ENCODE measurements at regions not wholly inside any gene's neighbourhood (a gene's known extent, or its start where the extent isn't known, plus 50 kb on each side); places are given as distances from the start of the nearest gene placed in this dataset.

GRCh38 chr11:92316106-92316809 lies 91.6 kb downstream of the FAT3 start:
- Histone ChIP-seq H2AFZ (ENCODE audit: low read depth, low read length) (no peak overlapping the region), H3K79me2 (replicated peaks; ENCODE audit: insufficient read depth, low read length) (no peaks in the 10 kb centered on the region), H3K9me2 (ENCODE audit: insufficient read depth, low read length) (no peaks in the 10 kb centered on the region), H3K27ac (ENCODE audit: low read length) (no peak overlapping the region), H4K20me1 (ENCODE audit: insufficient read depth) (no peaks in the 10 kb centered on the region), H3K4me2 (ENCODE audit: low read length) (no peak overlapping the region), H3K9me3 (ENCODE audit: low read length) (no peaks in the 10 kb centered on the region), H3K9ac (ENCODE audit: low read length) (no peak overlapping the region), H3K36me3 (ENCODE audit: insufficient read depth, low read length) (no peaks in the 10 kb centered on the region), H3F3A (ENCODE audit: insufficient read depth, low read length, poor library complexity, severe bottlenecking) (no peaks in the 10 kb centered on the region), H3K27me3 (ENCODE audit: insufficient read depth, low read depth, low read length) (no peaks in the 10 kb centered on the region), H3K4me3 (ENCODE audit: low read length) (no peak overlapping the region)
- TF ChIP-seq MXI1 (conservative IDR thresholded peaks at IDR 0.05; ENCODE audit: poor library complexity, severe bottlenecking) = no peak
- TF ChIP-seq CTCF (IDR thresholded peaks at IDR 0.05; ENCODE audit: poor library complexity, severe bottlenecking) = no peak

- Histone ChIP-seq H3K4me3 (ENCODE audit: low read length) (no peak overlapping the region), H3K27me3 (ENCODE audit: insufficient read depth, low read depth, low read length) (no peaks in the 10 kb centered on the region), H3K9ac (ENCODE audit: low read length) (no peak overlapping the region), H3K4me2 (ENCODE audit: low read length) (no peak overlapping the region), H3K36me3 (ENCODE audit: insufficient read depth, low read length) (no peaks in the 10 kb centered on the region), H3K79me2 (replicated peaks; ENCODE audit: insufficient read depth, low read length) (no peaks in the 10 kb centered on the region), H3K27ac (ENCODE audit: low read length) (no peak overlapping the region), H2AFZ (ENCODE audit: low read depth, low read length) (no peak overlapping the region), H4K20me1 (ENCODE audit: insufficient read depth) (no peaks in the 10 kb centered on the region), H3F3A (ENCODE audit: insufficient read depth, low read length, poor library complexity, severe bottlenecking) (no peaks in the 10 kb centered on the region), H3K9me3 (ENCODE audit: low read length) (no peaks in the 10 kb centered on the region), H3K9me2 (ENCODE audit: insufficient read depth, low read length) (no peaks in the 10 kb centered on the region)
- TF ChIP-seq EP300 (conservative IDR thresholded peaks at IDR 0.05; ENCODE audit: poor library complexity, severe bottlenecking) (no peak), RAD21 (conservative IDR thresholded peaks at IDR 0.05) (no peak), POLR2AphosphoS5 (IDR thresholded peaks at IDR 0.05) (no peak), TAF1 (IDR thresholded peaks at IDR 0.05; ENCODE audit: low read depth) (no peak), SMC3 (conservative IDR thresholded peaks at IDR 0.05; ENCODE audit: poor library complexity) (no peak), REST (IDR thresholded peaks at IDR 0.05; ENCODE audit: borderline replicate concordance) (no peak), MXI1 (conservative IDR thresholded peaks at IDR 0.05; ENCODE audit: poor library complexity, severe bottlenecking) (no peak), EZH2 (IDR thresholded peaks at IDR 0.05; ENCODE audit: borderline replicate concordance, insufficient read depth, low read length, poor library complexity, severe bottlenecking) (no peak), CTCF (IDR thresholded peaks at IDR 0.05; ENCODE audit: poor library complexity, severe bottlenecking) (no peak)
These were observed 92.6 kb downstream of the FAT3 start for GRCh38 chr11:92317222-92317621.

All from neural cell (in vitro differentiated cells).